HG02610 (cell line): ENCODE measurements at regions not wholly inside any gene's neighbourhood (a gene's known extent, or its start where the extent isn't known, plus 50 kb on each side); places are given as distances from the start of the nearest gene placed in this dataset.

Experiments used
- ATAC-seq: cut with Tn5 transposase; IDR thresholded peaks from one replicate; pipeline ENCODE4 v1.9.1; 2021; ENCODE audit warnings: mild to moderate bottlenecking, moderate library complexity; ENCODE audit not compliant: unreplicated experiment

GRCh38 chr5:113900141-113900540 is 386.6 kb downstream of the YTHDC2 start:
- ATAC-seq, result no peak

GRCh38 chr5:113900816-113901215 is 387.3 kb downstream of the YTHDC2 start:
- ATAC-seq, result no peak

- no peak for ATAC-seq
Measured at GRCh38 chr5:113901718-113902117, 388.2 kb downstream of the YTHDC2 start.

- ATAC-seq, result no peak
Measured at GRCh38 chr5:113902917-113903660, 389.6 kb downstream of the YTHDC2 start.

GRCh38 chr5:113909782-113910181 is 396.3 kb downstream of the YTHDC2 start:
- no peak for ATAC-seq

GRCh38 chr5:113917997-113918396 is 404.5 kb downstream of the YTHDC2 start:
- ATAC-seq, result no peak

GRCh38 chr5:113922343-113922742 is 408.8 kb downstream of the YTHDC2 start:
- no peak for ATAC-seq

- no peak for ATAC-seq
Measured at GRCh38 chr5:113935453-113935852, 422.0 kb downstream of the YTHDC2 start.

GRCh38 chr5:113937301-113937700 is 423.8 kb downstream of the YTHDC2 start:
- no peak for ATAC-seq

GRCh38 chr5:113939988-113940387 is 421.9 kb upstream of the KCNN2 start:
- ATAC-seq, result no peak

GRCh38 chr5:113950186-113950585 is 411.7 kb upstream of the KCNN2 start:
- no peak for ATAC-seq

- no peak for ATAC-seq
Measured at GRCh38 chr5:113965225-113965624, 396.6 kb upstream of the KCNN2 start.

GRCh38 chr5:113969901-113970300 is 392.0 kb upstream of the KCNN2 start:
- no peak for ATAC-seq

GRCh38 chr5:113971454-113971853 is 390.4 kb upstream of the KCNN2 start:
- ATAC-seq, result no peak

GRCh38 chr5:113974976-113975375 is 386.9 kb upstream of the KCNN2 start:
- ATAC-seq, result no peak

GRCh38 chr5:113984928-113985327 is 376.9 kb upstream of the KCNN2 start:
- no peak for ATAC-seq

- no peak for ATAC-seq
Measured at GRCh38 chr5:113985505-113985904, 376.4 kb upstream of the KCNN2 start.

- no peak for ATAC-seq
Measured at GRCh38 chr5:113989278-113989912, 372.5 kb upstream of the KCNN2 start.

- ATAC-seq, result no peak
Measured at GRCh38 chr5:113989913-113990305, 372.0 kb upstream of the KCNN2 start.

- no peak for ATAC-seq
Measured at GRCh38 chr5:114001076-114001475, 360.8 kb upstream of the KCNN2 start.

- no peak for ATAC-seq
Measured at GRCh38 chr5:114006582-114006981, 355.3 kb upstream of the KCNN2 start.

GRCh38 chr5:114007678-114008077 is 354.2 kb upstream of the KCNN2 start:
- ATAC-seq, result no peak

GRCh38 chr5:114010362-114010761 is 351.5 kb upstream of the KCNN2 start:
- no peak for ATAC-seq
